ENCODE measurements at regions not wholly inside any gene's neighbourhood (a gene's known extent, or its start where the extent isn't known, plus 50 kb on each side); places are given as distances from the start of the nearest gene placed in this dataset.

DNA sequence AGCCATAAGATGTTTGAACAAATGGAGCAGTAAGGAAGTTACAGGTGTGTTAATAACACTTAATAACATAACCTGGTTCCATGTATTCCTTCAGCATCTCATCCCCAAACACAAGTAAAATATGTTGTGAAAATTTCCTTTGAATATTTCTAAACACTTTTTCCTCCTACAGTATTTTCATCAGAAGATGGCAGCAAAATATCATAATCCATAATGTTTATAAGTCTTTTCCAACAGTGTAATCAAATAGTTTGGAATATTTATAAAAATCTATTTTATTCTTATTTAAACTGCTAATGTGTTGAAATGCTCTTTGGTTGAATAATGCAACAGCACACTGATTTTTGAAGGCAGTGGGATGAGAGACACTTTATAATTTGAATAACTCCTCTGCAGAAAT is 1020.5 kb downstream of the OTOL1 start:
- H3K9me3 ChIP-seq = no peaks in the 10 kb centered on the region
- no peaks in the 10 kb centered on the region for H3K36me3 ChIP-seq
- TF ChIP-seq CTCF (IDR thresholded peaks at IDR 0.05) (no peak), POLR2A (IDR thresholded peaks at IDR 0.05) (no peak), EP300 (IDR thresholded peaks at IDR 0.05) (no peak)
- H3K4me3 ChIP-seq = no peak overlapping the region
- DNase-seq (ENCODE audit: low spot score in 2 of 2) = no peak
- no peak overlapping the region for H3K27ac ChIP-seq
- H3K4me1 ChIP-seq = no peaks in the 10 kb centered on the region
- H3K27me3 ChIP-seq = no peaks in the 10 kb centered on the region

DNA sequence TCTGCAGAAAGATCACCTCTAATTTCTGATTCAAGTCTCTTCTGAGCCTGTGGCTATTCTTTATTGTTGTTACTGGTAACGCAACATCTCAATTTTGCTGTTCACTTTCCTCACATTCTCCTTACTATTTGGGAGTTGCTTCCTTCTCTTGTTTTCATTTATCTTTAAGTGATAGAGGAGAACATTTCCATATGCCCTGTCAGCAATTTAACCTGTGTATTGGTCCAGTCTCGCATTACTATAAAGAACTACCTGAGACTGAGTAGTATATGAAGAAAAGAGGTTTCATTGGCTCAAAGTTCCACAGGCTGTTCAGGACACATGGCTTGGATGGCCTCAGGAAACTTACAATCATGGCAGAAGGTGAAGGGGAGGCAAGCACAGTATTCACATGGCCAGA is 1025.1 kb downstream of the OTOL1 start:
- no peaks in the 10 kb centered on the region for H3K27me3 ChIP-seq
- no peak overlapping the region for H3K27ac ChIP-seq
- WGBS, 2 donors = 98% methylated on average over 2 of the region's 2 CpGs
- no peak for DNase-seq (ENCODE audit: low spot score in 2 of 2)
- H3K4me1 ChIP-seq = no peaks in the 10 kb centered on the region
- no peaks in the 10 kb centered on the region for H3K36me3 ChIP-seq
- H3K4me3 ChIP-seq = no peak overlapping the region
- TF ChIP-seq POLR2A (IDR thresholded peaks at IDR 0.05) (no peak), EP300 (IDR thresholded peaks at IDR 0.05) (no peak), CTCF (IDR thresholded peaks at IDR 0.05) (no peak)
- no peaks in the 10 kb centered on the region for H3K9me3 ChIP-seq

- no peaks in the 10 kb centered on the region for H3K9me3 ChIP-seq
- H3K36me3 ChIP-seq = no peaks in the 10 kb centered on the region
- peak; percentile 15 to 24 for DNase-seq (ENCODE audit: low spot score in 2 of 2)
- peak overlapping the region in 1 of 4 donors; percentile 52 for H3K27ac ChIP-seq
- H3K27me3 ChIP-seq = no peaks in the 10 kb centered on the region
- H3K4me3 ChIP-seq = no peak overlapping the region
- 49 to 50% methylated on average over 2 of the region's 2 CpGs for whole genome bisulfite sequencing, 2 donors
- TF ChIP-seq CTCF (IDR thresholded peaks at IDR 0.05) (no peak), EP300 (IDR thresholded peaks at IDR 0.05) (peak in 1 of 2 donors; percentile 37), POLR2A (IDR thresholded peaks at IDR 0.05) (no peak)
- no peaks in the 10 kb centered on the region for H3K4me1 ChIP-seq
These were observed 1028.6 kb downstream of the OTOL1 start for GRCh38 chr3:162525066-162525742.

DNA sequence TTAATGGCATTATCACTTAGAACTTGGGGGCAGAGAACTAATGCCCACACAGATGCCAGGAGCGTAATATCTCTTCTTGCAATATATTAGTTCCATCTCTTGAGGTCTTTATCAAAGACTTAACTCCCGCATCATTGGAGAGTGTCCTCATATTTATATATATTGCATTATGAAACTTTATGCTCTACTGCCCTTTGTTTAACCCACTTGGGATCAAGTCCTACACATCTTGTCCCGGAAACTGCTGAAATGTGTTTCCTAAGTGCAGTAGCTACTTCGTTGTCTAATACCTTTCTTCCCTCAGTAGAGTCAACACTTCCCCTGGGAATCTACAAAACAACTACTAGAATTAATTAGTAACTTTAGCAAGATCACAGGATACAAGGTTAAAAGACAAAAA is 1029.2 kb downstream of the OTOL1 start:
- no peak overlapping the region for H3K27ac ChIP-seq
- WGBS, 2 donors = 69 to 80% methylated on average over 4 of the region's 4 CpGs
- H3K36me3 ChIP-seq = no peaks in the 10 kb centered on the region
- no peaks in the 10 kb centered on the region for H3K27me3 ChIP-seq
- no peak overlapping the region for H3K4me3 ChIP-seq
- TF ChIP-seq POLR2A (IDR thresholded peaks at IDR 0.05) (no peak), EP300 (IDR thresholded peaks at IDR 0.05) (no peak), CTCF (IDR thresholded peaks at IDR 0.05) (no peak)
- H3K9me3 ChIP-seq = no peaks in the 10 kb centered on the region
- H3K4me1 ChIP-seq = no peaks in the 10 kb centered on the region
- no peak for DNase-seq (ENCODE audit: low spot score in 2 of 2)

DNA sequence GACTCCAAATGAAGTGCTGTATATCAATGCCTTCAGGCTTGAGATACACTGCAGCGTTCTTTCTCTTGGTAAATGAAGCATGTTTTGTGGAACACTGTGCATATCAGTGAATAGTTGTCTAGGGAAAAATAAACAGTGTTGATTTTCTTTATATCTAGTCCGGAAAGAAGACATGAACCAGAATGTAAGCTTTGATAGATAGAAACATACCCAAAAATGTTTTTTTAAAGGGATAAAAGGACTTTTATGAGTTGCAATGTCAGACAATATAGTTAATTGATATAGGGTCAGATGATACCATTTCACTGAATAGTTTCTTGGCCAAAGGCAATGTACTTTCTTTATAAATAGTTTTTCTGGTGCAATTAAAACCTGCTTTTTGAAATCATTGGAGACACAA is 1037.8 kb downstream of the OTOL1 start:
- 34% methylated on average over 2 of the region's 2 CpGs for WGBS, 2 donors
- Histone ChIP-seq H3K4me3 (no peak overlapping the region), H3K9me3 (no peaks in the 10 kb centered on the region), H3K4me1 (no peaks in the 10 kb centered on the region), H3K27ac (no peak overlapping the region), H3K27me3 (no peaks in the 10 kb centered on the region), H3K36me3 (no peaks in the 10 kb centered on the region)
- TF ChIP-seq POLR2A (IDR thresholded peaks at IDR 0.05) (no peak), CTCF (IDR thresholded peaks at IDR 0.05) (no peak), EP300 (IDR thresholded peaks at IDR 0.05) (no peak)
- DNase-seq (ENCODE audit: low spot score in 2 of 2) = no peak

Data from tibial nerve (tissue), 4 donors.